ENCODE measurements at regions not wholly inside any gene's neighbourhood (a gene's known extent, or its start where the extent isn't known, plus 50 kb on each side); places are given as distances from the start of the nearest gene placed in this dataset.
"Not testable (repeated sequence)": the region's sequence is repeated elsewhere in the genome, so short reads cannot be mapped to it uniquely, and the experiment has no call there.

DNA sequence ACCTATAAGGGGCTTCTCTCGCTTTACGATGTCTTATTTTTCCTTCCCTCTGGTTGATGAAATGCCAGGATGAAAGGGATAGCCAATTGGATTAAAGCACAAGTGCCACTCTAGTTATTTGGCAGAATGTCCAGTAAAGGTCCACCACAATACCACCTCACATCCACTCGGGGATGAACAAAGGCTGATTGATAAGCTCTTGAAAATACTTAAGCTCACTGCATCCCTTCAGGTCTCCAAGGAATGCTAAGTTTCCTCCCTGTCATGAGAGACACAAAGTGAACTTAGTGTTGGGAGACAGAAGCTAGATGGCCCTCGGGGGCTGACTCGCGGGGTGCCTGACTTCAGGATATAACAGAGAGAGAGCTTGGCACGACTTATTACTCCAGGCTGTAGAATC is 185.9 kb upstream of the ZNF644 start:
- H3K4me1 Mint-ChIP-seq; H3K4me3 Mint-ChIP-seq; DNase-seq (ENCODE audit: low read depth, low spot score); H3K9me3 Mint-ChIP-seq; H3K27ac Mint-ChIP-seq (ENCODE audit: unreplicated experiment); H3K36me3 Mint-ChIP-seq (ENCODE audit: low read depth); H3K27me3 Mint-ChIP-seq (ENCODE audit: low read depth): not testable (repeated sequence)

DNA sequence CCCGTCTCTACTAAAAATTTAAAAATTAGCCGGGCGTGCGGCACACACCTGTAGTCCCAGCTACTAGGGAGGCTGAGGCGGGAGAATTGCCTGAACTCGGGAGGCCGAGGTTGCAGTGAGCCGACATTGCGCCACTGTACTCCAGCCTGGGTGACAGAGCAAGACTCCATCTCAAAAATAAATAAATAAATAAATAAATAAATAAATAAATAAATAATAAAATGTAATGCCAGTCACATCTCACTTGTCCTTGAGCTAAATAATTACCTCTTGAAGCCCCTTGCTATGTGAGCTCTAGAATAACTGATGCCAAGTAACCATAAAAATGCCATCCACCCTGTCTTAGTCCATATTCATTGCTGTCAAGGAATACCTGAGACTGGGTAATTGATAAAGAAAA is 182.3 kb upstream of the ZNF644 start:
- not testable (repeated sequence) for H3K36me3 Mint-ChIP-seq (ENCODE audit: low read depth); H3K27me3 Mint-ChIP-seq (ENCODE audit: low read depth); H3K27ac Mint-ChIP-seq (ENCODE audit: unreplicated experiment); H3K9me3 Mint-ChIP-seq; H3K4me3 Mint-ChIP-seq; DNase-seq (ENCODE audit: low read depth, low spot score); H3K4me1 Mint-ChIP-seq

DNA sequence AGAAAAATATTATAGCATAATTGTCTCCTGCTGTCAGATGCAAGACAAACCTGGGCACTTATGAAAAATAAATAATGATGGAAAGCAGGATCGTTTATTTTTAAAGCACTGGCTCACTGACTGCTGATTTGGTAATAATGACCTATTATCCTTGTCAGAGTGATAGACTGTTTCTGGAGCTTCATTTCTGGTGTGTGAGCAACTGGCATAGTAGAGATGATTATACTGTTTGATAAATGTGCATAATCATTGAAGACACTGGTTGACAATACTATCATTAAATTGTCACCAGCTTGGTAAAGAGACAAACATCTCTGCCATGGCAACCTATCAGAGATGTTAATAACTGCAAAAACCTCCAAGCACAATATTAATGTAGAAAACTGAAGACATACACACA is 179.9 kb upstream of the ZNF644 start:
- Mint-ChIP-seq H3K9me3 (no peaks in the 10 kb centered on the region), H3K27ac (ENCODE audit: unreplicated experiment) (no peak overlapping the region), H3K4me3 (no peak overlapping the region), H3K36me3 (ENCODE audit: low read depth) (no peaks in the 10 kb centered on the region), H3K4me1 (no peaks in the 10 kb centered on the region), H3K27me3 (ENCODE audit: low read depth) (no peaks in the 10 kb centered on the region)
- no peak for DNase-seq (ENCODE audit: low read depth, low spot score)
- TF ChIP-seq, protein P1, sequence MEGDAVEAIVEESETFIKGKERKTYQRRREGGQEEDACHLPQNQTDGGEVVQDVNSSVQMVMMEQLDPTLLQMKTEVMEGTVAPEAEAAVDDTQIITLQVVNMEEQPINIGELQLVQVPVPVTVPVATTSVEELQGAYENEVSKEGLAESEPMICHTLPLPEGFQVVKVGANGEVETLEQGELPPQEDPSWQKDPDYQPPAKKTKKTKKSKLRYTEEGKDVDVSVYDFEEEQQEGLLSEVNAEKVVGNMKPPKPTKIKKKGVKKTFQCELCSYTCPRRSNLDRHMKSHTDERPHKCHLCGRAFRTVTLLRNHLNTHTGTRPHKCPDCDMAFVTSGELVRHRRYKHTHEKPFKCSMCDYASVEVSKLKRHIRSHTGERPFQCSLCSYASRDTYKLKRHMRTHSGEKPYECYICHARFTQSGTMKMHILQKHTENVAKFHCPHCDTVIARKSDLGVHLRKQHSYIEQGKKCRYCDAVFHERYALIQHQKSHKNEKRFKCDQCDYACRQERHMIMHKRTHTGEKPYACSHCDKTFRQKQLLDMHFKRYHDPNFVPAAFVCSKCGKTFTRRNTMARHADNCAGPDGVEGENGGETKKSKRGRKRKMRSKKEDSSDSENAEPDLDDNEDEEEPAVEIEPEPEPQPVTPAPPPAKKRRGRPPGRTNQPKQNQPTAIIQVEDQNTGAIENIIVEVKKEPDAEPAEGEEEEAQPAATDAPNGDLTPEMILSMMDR (conservative IDR thresholded peaks at IDR 0.05) = no peak

DNA sequence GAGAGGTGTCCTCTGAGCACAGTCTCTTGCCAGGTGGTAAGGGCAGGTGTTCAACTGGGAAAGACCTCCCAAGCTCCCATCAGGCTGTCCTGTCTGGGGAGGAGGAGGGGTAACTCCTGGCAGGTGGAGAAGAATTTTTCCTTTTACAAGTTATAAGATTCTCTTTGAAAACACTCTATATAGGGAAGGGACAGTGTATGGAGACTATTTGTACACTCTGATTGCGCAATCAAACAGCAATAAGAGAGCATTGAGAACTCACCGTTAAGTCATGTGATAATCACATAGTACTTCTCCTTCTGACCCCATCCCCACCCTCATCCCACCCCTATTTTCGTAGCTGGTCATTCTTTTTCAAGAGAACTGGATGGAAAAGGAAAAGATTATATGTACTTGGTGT is 179.3 kb upstream of the ZNF644 start:
- Mint-ChIP-seq H3K27ac (ENCODE audit: unreplicated experiment) (no peak overlapping the region), H3K4me3 (no peak overlapping the region), H3K9me3 (no peaks in the 10 kb centered on the region), H3K27me3 (ENCODE audit: low read depth) (no peaks in the 10 kb centered on the region), H3K36me3 (ENCODE audit: low read depth) (no peaks in the 10 kb centered on the region), H3K4me1 (no peaks in the 10 kb centered on the region)
- DNase-seq (ENCODE audit: low read depth, low spot score) = no peak
- TF ChIP-seq, protein P1 (conservative IDR thresholded peaks at IDR 0.05) = no peak

DNA sequence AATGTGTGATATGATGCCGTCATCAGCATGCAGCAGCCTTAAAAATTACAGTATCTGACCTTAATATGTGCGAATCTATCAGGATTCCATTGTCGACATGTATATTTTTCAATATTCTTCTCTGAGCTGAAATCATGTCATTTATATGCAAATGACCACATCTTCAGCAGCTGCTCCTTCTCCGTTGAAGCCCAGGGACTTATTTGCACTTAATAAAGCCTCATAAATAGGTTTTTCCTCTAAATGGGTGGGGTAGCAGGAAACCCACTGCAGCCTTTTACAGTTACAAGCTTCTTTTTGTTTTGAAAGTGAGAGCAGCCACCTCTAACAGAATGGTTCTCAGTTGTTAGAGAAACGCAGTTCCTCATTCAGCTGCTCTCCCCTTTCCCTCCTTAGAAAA is 178.8 kb upstream of the ZNF644 start:
- Mint-ChIP-seq H3K36me3 (ENCODE audit: low read depth) (no peaks in the 10 kb centered on the region), H3K27me3 (ENCODE audit: low read depth) (no peaks in the 10 kb centered on the region), H3K4me3 (no peak overlapping the region), H3K9me3 (no peaks in the 10 kb centered on the region), H3K27ac (ENCODE audit: unreplicated experiment) (no peak overlapping the region), H3K4me1 (no peaks in the 10 kb centered on the region)
- DNase-seq (ENCODE audit: low read depth, low spot score) = no peak
- TF ChIP-seq, protein P1 (conservative IDR thresholded peaks at IDR 0.05) = no peak

- no peaks in the 10 kb centered on the region for H3K36me3 Mint-ChIP-seq (ENCODE audit: low read depth)
- DNase-seq (ENCODE audit: low read depth, low spot score) = no peak
- TF ChIP-seq, protein P1 (conservative IDR thresholded peaks at IDR 0.05) = no peak
- no peaks in the 10 kb centered on the region for H3K4me1 Mint-ChIP-seq
- H3K27ac Mint-ChIP-seq (ENCODE audit: unreplicated experiment) = no peak overlapping the region
- H3K27me3 Mint-ChIP-seq (ENCODE audit: low read depth) = no peaks in the 10 kb centered on the region
- H3K9me3 Mint-ChIP-seq = no peaks in the 10 kb centered on the region
- no peak overlapping the region for H3K4me3 Mint-ChIP-seq
Observed at GRCh38 chr1:91199988-91200387, 178.2 kb upstream of the ZNF644 start.

DNA sequence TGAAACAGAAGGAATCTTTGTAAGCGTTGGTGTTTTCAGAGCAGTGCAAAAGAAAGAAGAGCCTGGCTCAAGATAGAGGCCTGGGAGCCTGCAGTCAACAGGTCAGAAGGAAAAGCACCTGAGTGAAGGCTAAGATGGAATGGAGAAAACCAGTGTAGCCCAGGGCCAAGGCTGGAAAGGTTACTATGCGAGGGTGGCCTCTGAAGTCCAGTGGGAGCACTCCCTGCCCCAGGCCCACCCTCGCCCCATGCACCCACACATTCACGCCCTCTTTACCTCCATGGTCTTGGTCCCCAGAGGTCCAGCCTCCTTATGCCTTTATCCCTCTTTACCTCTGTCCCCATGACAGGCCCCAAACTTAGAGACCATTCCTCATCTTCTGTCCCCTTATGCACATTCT is 169.2 kb upstream of the ZNF644 start:
- Mint-ChIP-seq H3K4me3 (no peak overlapping the region), H3K4me1 (no peaks in the 10 kb centered on the region), H3K27me3 (ENCODE audit: low read depth) (no peaks in the 10 kb centered on the region), H3K9me3 (no peaks in the 10 kb centered on the region), H3K27ac (ENCODE audit: unreplicated experiment) (no peak overlapping the region), H3K36me3 (ENCODE audit: low read depth) (peaks cover under 1% of the 10 kb centered on the region)
- TF ChIP-seq, protein P1 (conservative IDR thresholded peaks at IDR 0.05) = no peak
- no peak for DNase-seq (ENCODE audit: low read depth, low spot score)
